ENCODE measurements at regions not wholly inside any gene's neighbourhood (a gene's known extent, or its start where the extent isn't known, plus 50 kb on each side); places are given as distances from the start of the nearest gene placed in this dataset.

DNA sequence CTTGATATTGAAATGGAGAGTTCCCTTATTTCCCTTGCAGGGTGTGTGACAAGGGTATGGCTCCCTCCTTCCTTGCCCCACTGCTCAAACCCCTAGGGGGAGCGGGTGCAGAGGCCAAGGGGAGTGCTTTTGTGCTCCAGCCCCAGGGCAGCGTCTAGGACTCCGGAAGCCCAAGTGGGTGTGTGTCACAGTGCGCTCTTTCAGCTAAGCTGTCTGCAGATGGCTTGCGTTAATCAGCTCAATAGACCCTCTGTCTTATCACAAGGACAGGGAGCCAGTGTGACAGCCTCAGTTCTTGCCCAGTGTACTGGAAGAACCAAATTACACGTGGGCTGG, 523.6 kb upstream of the LMCD1 start:
- Histone ChIP-seq H3K27ac (ENCODE audit: insufficient read depth, low read depth, low read length) (no peak overlapping the region), H3K36me3 (ENCODE audit: control insufficient read depth in 2 of 2, extremely low read depth in 1 of 2, insufficient read depth in 2 of 2, low read length in 2 of 2) (no peaks in the 10 kb centered on the region), H3K27me3 (ENCODE audit: control insufficient read depth in 2 of 2, insufficient read depth in 2 of 2, low read length in 2 of 2) (no peaks in the 10 kb centered on the region), H3K4me2 (ENCODE audit: insufficient read depth, low read length) (no peak overlapping the region), H3K9ac (replicated peaks; ENCODE audit: extremely low read depth, insufficient read depth, low read length) (no peak overlapping the region), H3K4me3 (replicated peaks in 1 of 3; ENCODE audit: insufficient read depth in 1 of 3, low read depth in 1 of 3, low read length in 3 of 3) (no peak overlapping the region), H3K79me2 (ENCODE audit: control insufficient read depth, insufficient read depth, low read length) (no peaks in the 10 kb centered on the region), H3K9me3 (replicated peaks; ENCODE audit: control insufficient read depth, insufficient read depth, low read length) (no peaks in the 10 kb centered on the region), H2AFZ (ENCODE audit: low read depth, low read length) (no peak overlapping the region), H3K9me1 (replicated peaks; ENCODE audit: control insufficient read depth, extremely low read depth, insufficient read depth, low read length) (no peaks in the 10 kb centered on the region), H4K20me1 (replicated peaks; ENCODE audit: control insufficient read depth, extremely low read depth, insufficient read depth, low read length) (no peaks in the 10 kb centered on the region), H3K4me1 (ENCODE audit: control insufficient read depth, extremely low read depth, insufficient read depth, low read length) (no peaks in the 10 kb centered on the region)
- ChIA-PET CTCF (no interaction called here), POLR2A (no interaction called here)
- DNase-seq (ENCODE audit: low read depth, low spot score) (no peak), FAIRE-seq (no peak)
- no peak for TF ChIP-seq POLR2AphosphoS5 (IDR thresholded peaks at IDR 0.05; ENCODE audit: insufficient read depth, low read depth, low read length)
- no peak for TF ChIP-seq MYC (IDR thresholded peaks at IDR 0.05; ENCODE audit: low read depth, low read length)
- no peak for TF ChIP-seq EZH2 (IDR thresholded peaks at IDR 0.05; ENCODE audit: borderline replicate concordance, low read depth, low read length, severe bottlenecking)
- no TSS peak for BruUV-seq (replicated peaks)
- intact Hi-C loops (cut with micrococcal nuclease) (no loop called here), dilution Hi-C loops (cut with MboI; ENCODE audit: extremely low pct_ligation_motif_present, low sequenced_read_pairs) (no loop called here)

DNA sequence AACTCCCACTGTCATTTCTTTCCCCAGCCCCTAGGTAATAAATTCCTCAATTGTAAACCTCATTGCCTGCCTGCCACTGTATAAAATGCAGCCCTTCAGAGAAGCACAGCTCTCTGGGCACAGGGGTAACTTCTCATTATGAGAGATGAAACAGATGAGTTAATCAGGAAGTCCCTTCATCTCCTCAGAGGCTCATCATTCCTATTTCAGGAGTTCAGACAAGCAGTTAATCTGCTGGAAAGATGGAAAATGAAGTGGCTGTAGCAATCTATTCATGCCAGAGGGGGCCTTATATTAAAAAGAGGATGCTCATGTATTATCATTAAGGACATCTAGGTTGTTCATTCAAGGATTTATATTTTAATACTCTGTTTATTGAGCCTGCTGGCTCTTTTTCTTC, 519.5 kb upstream of the LMCD1 start:
- POLR2A ChIA-PET: no interaction called here
- FAIRE-seq (no peak), DNase-seq (ENCODE audit: low read depth, low spot score) (no peak)
- no peaks in the 10 kb centered on the region for H3K9me3 ChIP-seq (replicated peaks; ENCODE audit: control insufficient read depth, insufficient read depth, low read length)
- H3K4me1 ChIP-seq (ENCODE audit: control insufficient read depth, extremely low read depth, insufficient read depth, low read length): no peaks in the 10 kb centered on the region
- H3K9ac ChIP-seq (replicated peaks; ENCODE audit: extremely low read depth, insufficient read depth, low read length): no peak overlapping the region
- no TSS peak for BruUV-seq (replicated peaks)
- no peak overlapping the region for H3K27ac ChIP-seq (ENCODE audit: insufficient read depth, low read depth, low read length)
- no peaks in the 10 kb centered on the region for H3K9me1 ChIP-seq (replicated peaks; ENCODE audit: control insufficient read depth, extremely low read depth, insufficient read depth, low read length)
- H4K20me1 ChIP-seq (replicated peaks; ENCODE audit: control insufficient read depth, extremely low read depth, insufficient read depth, low read length): no peaks in the 10 kb centered on the region
- H3K27me3 ChIP-seq (ENCODE audit: control insufficient read depth in 2 of 2, insufficient read depth in 2 of 2, low read length in 2 of 2): no peaks in the 10 kb centered on the region
- CTCF ChIA-PET: no interaction called here
- H2AFZ ChIP-seq (ENCODE audit: low read depth, low read length): no peak overlapping the region
- H3K4me2 ChIP-seq (ENCODE audit: insufficient read depth, low read length): no peak overlapping the region
- TF ChIP-seq JUN (IDR thresholded peaks at IDR 0.05; ENCODE audit: borderline replicate concordance, insufficient read depth, insufficient read length, low read depth) (no peak), EZH2 (IDR thresholded peaks at IDR 0.05; ENCODE audit: borderline replicate concordance, low read depth, low read length, severe bottlenecking) (no peak)
- no peaks in the 10 kb centered on the region for H3K79me2 ChIP-seq (ENCODE audit: control insufficient read depth, insufficient read depth, low read length)
- no peak overlapping the region for H3K4me3 ChIP-seq (replicated peaks in 1 of 3; ENCODE audit: insufficient read depth in 1 of 3, low read depth in 1 of 3, low read length in 3 of 3)
- no peaks in the 10 kb centered on the region for H3K36me3 ChIP-seq (ENCODE audit: control insufficient read depth in 2 of 2, extremely low read depth in 1 of 2, insufficient read depth in 2 of 2, low read length in 2 of 2)
- intact Hi-C loops (cut with micrococcal nuclease) (no loop called here), dilution Hi-C loops (cut with MboI; ENCODE audit: extremely low pct_ligation_motif_present, low sequenced_read_pairs) (no loop called here)

Data from endothelial cell of umbilical vein (primary cell).